GM23338 (cell line): ENCODE measurements at regions not wholly inside any gene's neighbourhood (a gene's known extent, or its start where the extent isn't known, plus 50 kb on each side); places are given as distances from the start of the nearest gene placed in this dataset.

ENCODE experiments used
- CREB1 ChIP-seq: fragments of 250-450 bp; sonication (Bioruptor Pico); IDR thresholded peaks from 2 replicates; pipeline ENCODE4 v1.5.0; 2020; ENCODE audit warnings: low read depth, mild to moderate bottlenecking, moderate library complexity
- CTCF ChIP-seq, 2 experiments: fragments of 200-600 bp in 1 of 2; sonication (generic) in 1 of 2; conservative IDR thresholded peaks; 2 replicates each; pipeline versions ENCODE4 v1.5.1 to v1.6.1; 2016 to 2017; ENCODE audit warnings: antibody characterized with exemption in 2 of 2, low read depth in 2 of 2, mild to moderate bottlenecking in 2 of 2, moderate library complexity in 1 of 2
- ETS1 ChIP-seq: IDR thresholded peaks from 2 replicates; pipeline ENCODE4 v1.6.1; 2016; ENCODE audit warnings: antibody characterized with exemption
- EZH2 ChIP-seq: fragments of 200-600 bp; sonication (generic); IDR thresholded peaks from one replicate; pipeline ENCODE4 v1.8.0; 2017; ENCODE audit warnings: antibody characterized with exemption, mild to moderate bottlenecking, low read depth; ENCODE audit not compliant: unreplicated experiment
- EZH2phosphoT487 ChIP-seq: fragments of 200-600 bp; sonication (generic); IDR thresholded peaks from one replicate; pipeline ENCODE4 v1.8.1; 2018; ENCODE audit warnings: antibody characterized with exemption; ENCODE audit not compliant: unreplicated experiment
- JUNB ChIP-seq: IDR thresholded peaks from one replicate; pipeline ENCODE4 v1.6.1; 2016; ENCODE audit warnings: antibody characterized with exemption; ENCODE audit not compliant: unreplicated experiment
- POLR2AphosphoS5 ChIP-seq: IDR thresholded peaks from 2 replicates; pipeline ENCODE4 v1.6.1; 2016; ENCODE audit warnings: antibody characterized with exemption, low read depth
- REST ChIP-seq: IDR thresholded peaks from one replicate; pipeline ENCODE4 v1.6.1; 2018; ENCODE audit warnings: antibody characterized with exemption; ENCODE audit not compliant: unreplicated experiment
- STAT1 ChIP-seq: IDR thresholded peaks from one replicate; pipeline ENCODE4 v1.6.1; 2016; ENCODE audit warnings: antibody characterized with exemption; ENCODE audit not compliant: unreplicated experiment
- ZNF114 ChIP-seq: fragments of 250-450 bp; sonication (Bioruptor Pico); IDR thresholded peaks from 2 replicates; pipeline ENCODE4 v1.5.0; 2020; ENCODE audit warnings: mild to moderate bottlenecking, moderate library complexity
- ZNF462 ChIP-seq: fragments of 250-450 bp; sonication (Bioruptor Pico); IDR thresholded peaks from 2 replicates; pipeline ENCODE4 v1.5.0; 2020; ENCODE audit warnings: mild to moderate bottlenecking, moderate library complexity

- no peak for TF ChIP-seq CTCF (conservative IDR thresholded peaks at IDR 0.05; ENCODE audit: low read depth in 2 of 2)
- no peak for TF ChIP-seq EZH2
- no peak for TF ChIP-seq REST
- no peak for TF ChIP-seq POLR2AphosphoS5
- no peak for TF ChIP-seq JUNB
- TF ChIP-seq ZNF114 (CRISPR knock-in tag) = no peak
- TF ChIP-seq ETS1 = no peak
- TF ChIP-seq CREB1 = no peak
- TF ChIP-seq ZNF462 (CRISPR knock-in tag) = no peak
- TF ChIP-seq STAT1 = no peak
- TF ChIP-seq EZH2phosphoT487 = no peak
These were observed 80.2 kb downstream of the DKK1 start for GRCh38 chr10:52394246-52394645.
